C4-2B (cell line): ENCODE measurements at regions not wholly inside any gene's neighbourhood (a gene's known extent, or its start where the extent isn't known, plus 50 kb on each side); places are given as distances from the start of the nearest gene placed in this dataset.

Experiments used
- CTCF ChIP-seq: fragments of 450-650 bp; conservative IDR thresholded peaks from 2 replicates; pipeline ENCODE4 v1.5.1; 2017; ENCODE audit warnings: mild to moderate bottlenecking
- ZFX ChIP-seq: fragments of 450-650 bp; IDR thresholded peaks from 2 replicates; pipeline ENCODE4 v1.6.1; 2017

- TF ChIP-seq CTCF (no peak), ZFX (no peak)
Measured at GRCh38 chr2:239476757-239477585, 76.2 kb upstream of the HDAC4 start.
